Stimulated activated CD4-positive, alpha-beta T cell treated with anti-CD3 and anti-CD28 coated beads, Interleukin-1b, Interleukin-23, amount 100 ng/mL, for 48 hours (primary cell): ENCODE measurements at regions not wholly inside any gene's neighbourhood (a gene's known extent, or its start where the extent isn't known, plus 50 kb on each side); places are given as distances from the start of the nearest gene placed in this dataset.
"Not testable (repeated sequence)": the region's sequence is repeated elsewhere in the genome, so short reads cannot be mapped to it uniquely, and the experiment has no call there.

Experiments
- DNase-seq: peaks from one replicate; pipeline ENCODE4 v3.0.0-alpha.2; 2020

GRCh38 chr2:53188851-53189510 lies 578.6 kb upstream of the CHAC2 start:
- no peak for DNase-seq

GRCh38 chr2:53183581-53183980 lies 584.0 kb upstream of the CHAC2 start:
- DNase-seq: no peak

- DNase-seq: no peak
Observed at GRCh38 chr2:53182601-53183000, 585.0 kb upstream of the CHAC2 start.

GRCh38 chr2:53181759-53182158 lies 585.8 kb upstream of the CHAC2 start:
- DNase-seq: no peak

GRCh38 chr2:53177327-53177726 lies 590.3 kb upstream of the CHAC2 start:
- no peak for DNase-seq

- no peak for DNase-seq
Observed at GRCh38 chr2:53174539-53174938, 593.1 kb upstream of the CHAC2 start.

GRCh38 chr2:53173698-53174455 lies 593.7 kb upstream of the CHAC2 start:
- no peak for DNase-seq

- DNase-seq: no peak
Observed at GRCh38 chr2:53173091-53173490, 594.5 kb upstream of the CHAC2 start.

GRCh38 chr2:53170466-53170865 lies 597.1 kb upstream of the CHAC2 start:
- no peak for DNase-seq

- DNase-seq: no peak
Observed at GRCh38 chr2:53167227-53167626, 600.4 kb upstream of the CHAC2 start.

- no peak for DNase-seq
Observed at GRCh38 chr2:53150146-53150545, 617.5 kb upstream of the CHAC2 start.

- no peak for DNase-seq
Observed at GRCh38 chr2:53148221-53148620, 619.4 kb upstream of the CHAC2 start.

- DNase-seq: no peak
Observed at GRCh38 chr2:53131416-53131815, 636.2 kb upstream of the CHAC2 start.

- DNase-seq: no peak
Observed at GRCh38 chr2:53130441-53130943, 637.1 kb upstream of the CHAC2 start.

GRCh38 chr2:53129851-53130250 lies 637.8 kb upstream of the CHAC2 start:
- no peak for DNase-seq

GRCh38 chr2:53127061-53127650 lies 640.4 kb upstream of the CHAC2 start:
- no peak for DNase-seq

- DNase-seq: no peak
Observed at GRCh38 chr2:53114991-53115390, 652.6 kb upstream of the CHAC2 start.

GRCh38 chr2:53114582-53114981 lies 653.0 kb upstream of the CHAC2 start:
- no peak for DNase-seq

- not testable (repeated sequence) for DNase-seq
Observed at GRCh38 chr2:53112408-53112807, 655.2 kb upstream of the CHAC2 start.

GRCh38 chr2:53111406-53111805 lies 656.2 kb upstream of the CHAC2 start:
- no peak for DNase-seq

- DNase-seq: no peak
Observed at GRCh38 chr2:53111004-53111403, 656.6 kb upstream of the CHAC2 start.

- no peak for DNase-seq
Observed at GRCh38 chr2:53108246-53108645, 659.4 kb upstream of the CHAC2 start.

- no peak for DNase-seq
Observed at GRCh38 chr2:53104263-53104662, 663.3 kb upstream of the CHAC2 start.

GRCh38 chr2:53103679-53104078 lies 663.9 kb upstream of the CHAC2 start:
- DNase-seq: no peak
